ENCODE measurements at regions not wholly inside any gene's neighbourhood (a gene's known extent, or its start where the extent isn't known, plus 50 kb on each side); places are given as distances from the start of the nearest gene placed in this dataset.
"Not testable (repeated sequence)": the region's sequence is repeated elsewhere in the genome, so short reads cannot be mapped to it uniquely, and the experiment has no call there.

- Mint-ChIP-seq H3K9me3 (peaks cover 8 to 10% of the 10 kb centered on the region in 2 donors), H3K4me1 (ENCODE audit: low read depth) (no peaks in the 10 kb centered on the region), H3K36me3 (ENCODE audit: insufficient read depth in 2 of 2) (peaks cover 8 to 17% of the 10 kb centered on the region in 2 donors), H3K4me3 (no peak overlapping the region), H3K27ac (no peak overlapping the region), H3K27me3 (ENCODE audit: low read depth) (no peaks in the 10 kb centered on the region)
- ATAC-seq (replicated peaks in 1 of 2) (no peak), DNase-seq (no peak)
These were observed 756.2 kb downstream of the GATA3 start for GRCh38 chr10:8810677-8811076.

DNA sequence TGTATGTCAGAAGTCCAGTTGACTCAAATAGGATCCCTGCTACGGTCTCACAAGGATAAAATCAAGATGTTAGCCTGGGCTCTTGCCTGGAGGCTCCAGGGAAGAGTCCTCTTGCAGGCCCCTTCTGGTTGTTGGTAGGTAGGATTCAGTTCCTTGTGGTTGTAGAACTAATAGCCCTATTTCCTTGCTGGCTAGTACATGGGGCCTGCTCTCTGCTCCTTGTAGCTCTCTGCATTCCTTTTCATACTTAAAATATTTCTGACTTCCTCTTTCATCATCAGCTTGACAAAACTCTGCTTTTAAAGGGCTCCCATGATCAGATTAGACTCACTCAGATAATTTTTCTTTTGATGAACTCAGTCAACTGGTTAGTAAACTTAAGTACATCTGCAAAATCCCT lies 756.7 kb downstream of the GATA3 start:
- ATAC-seq (replicated peaks in 1 of 2) (no peak), DNase-seq (no peak)
- Mint-ChIP-seq H3K36me3 (ENCODE audit: insufficient read depth in 2 of 2) (peaks cover 8 to 16% of the 10 kb centered on the region in 2 donors), H3K27ac (no peak overlapping the region), H3K9me3 (peaks cover 8 to 9% of the 10 kb centered on the region in 2 donors), H3K27me3 (ENCODE audit: low read depth) (no peaks in the 10 kb centered on the region), H3K4me3 (no peak overlapping the region), H3K4me1 (ENCODE audit: low read depth) (no peaks in the 10 kb centered on the region)

- ATAC-seq (replicated peaks in 1 of 2) (no peak), DNase-seq (no peak)
- Mint-ChIP-seq H3K27me3 (ENCODE audit: low read depth) (no peaks in the 10 kb centered on the region), H3K9me3 (peaks cover 0 to 4% of the 10 kb centered on the region in 2 donors), H3K36me3 (ENCODE audit: insufficient read depth in 2 of 2) (peaks cover 0 to 2% of the 10 kb centered on the region in 2 donors), H3K4me3 (no peak overlapping the region), H3K4me1 (ENCODE audit: low read depth) (no peaks in the 10 kb centered on the region), H3K27ac (no peak overlapping the region)
These were observed 761.5 kb downstream of the GATA3 start for GRCh38 chr10:8815969-8816368.

DNA sequence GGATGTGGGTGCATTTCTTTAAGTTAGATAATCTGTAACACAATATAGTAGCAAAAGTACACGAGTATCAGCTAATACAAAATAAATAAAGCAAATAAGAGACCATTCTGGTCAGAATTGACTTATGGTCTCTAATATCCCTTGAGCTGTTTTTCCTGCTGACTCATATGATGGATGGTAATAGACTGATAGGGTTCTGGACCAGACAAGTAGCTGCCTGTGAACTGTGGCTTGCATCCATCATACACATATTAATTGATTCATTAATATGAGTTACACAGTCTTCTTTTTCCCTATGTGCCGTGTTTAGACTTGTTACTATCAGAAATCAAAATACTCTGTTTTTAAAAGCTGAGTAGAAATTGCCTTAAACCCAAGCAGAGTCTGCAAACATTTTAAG lies 762.8 kb downstream of the GATA3 start:
- no peak overlapping the region for H3K4me3 Mint-ChIP-seq
- ATAC-seq (replicated peaks in 1 of 2) = no peak
- no peak overlapping the region for H3K27ac Mint-ChIP-seq
- peaks cover 0 to 4% of the 10 kb centered on the region in 2 donors for H3K9me3 Mint-ChIP-seq
- H3K36me3 Mint-ChIP-seq (ENCODE audit: insufficient read depth in 2 of 2) = peaks cover 0 to 2% of the 10 kb centered on the region in 2 donors
- no peak for DNase-seq
- no peaks in the 10 kb centered on the region for H3K4me1 Mint-ChIP-seq (ENCODE audit: low read depth)
- no peaks in the 10 kb centered on the region for H3K27me3 Mint-ChIP-seq (ENCODE audit: low read depth)

- H3K4me3 Mint-ChIP-seq = no peak overlapping the region
- no peaks in the 10 kb centered on the region for H3K27me3 Mint-ChIP-seq (ENCODE audit: low read depth)
- peaks cover 13% of the 10 kb centered on the region for H3K4me1 Mint-ChIP-seq (ENCODE audit: low read depth)
- H3K36me3 Mint-ChIP-seq (ENCODE audit: insufficient read depth in 2 of 2) = peaks cover 0 to 2% of the 10 kb centered on the region in 2 donors
- ATAC-seq (replicated peaks in 1 of 2) (no peak), DNase-seq (no peak)
- H3K9me3 Mint-ChIP-seq = peaks cover 0 to 1% of the 10 kb centered on the region in 2 donors
- no peak overlapping the region for H3K27ac Mint-ChIP-seq
These were observed 771.1 kb downstream of the GATA3 start for GRCh38 chr10:8825611-8826010.

DNA sequence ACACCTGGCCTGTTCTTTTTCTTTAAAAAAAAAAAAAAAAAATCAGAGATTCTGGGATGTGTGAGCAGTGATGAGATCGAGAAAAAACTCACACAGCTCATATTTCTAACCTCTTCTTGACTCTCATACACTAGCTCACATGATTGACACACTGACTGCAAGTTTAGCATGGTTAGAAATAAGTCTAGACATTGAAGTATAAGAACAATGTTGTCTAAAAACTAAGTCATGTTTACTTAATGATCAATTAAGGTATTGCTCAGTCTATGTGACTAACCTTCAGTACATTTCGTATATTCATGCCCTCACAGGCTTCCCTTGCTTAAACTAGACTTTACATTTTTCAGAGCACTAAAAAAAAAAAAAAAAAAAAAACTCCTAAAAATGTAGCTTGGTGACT lies 775.1 kb downstream of the GATA3 start:
- Mint-ChIP-seq H3K36me3 (ENCODE audit: insufficient read depth in 2 of 2) (peaks cover 0 to 2% of the 10 kb centered on the region in 2 donors), H3K4me1 (ENCODE audit: low read depth) (peaks cover 27% of the 10 kb centered on the region), H3K27ac (no peak overlapping the region), H3K9me3 (peaks cover 0 to 1% of the 10 kb centered on the region in 2 donors), H3K4me3 (no peak overlapping the region), H3K27me3 (ENCODE audit: low read depth) (no peaks in the 10 kb centered on the region)
- ATAC-seq (replicated peaks in 1 of 2) = no peak
- no peak for DNase-seq

GRCh38 chr10:8830048-8830447 lies 775.6 kb downstream of the GATA3 start:
- Mint-ChIP-seq H3K27ac (no peak overlapping the region), H3K4me1 (ENCODE audit: low read depth) (peaks cover 32% of the 10 kb centered on the region), H3K27me3 (ENCODE audit: low read depth) (no peaks in the 10 kb centered on the region), H3K4me3 (peak overlapping the region in 1 of 2 donors; percentile 14), H3K9me3 (peaks cover 0 to 1% of the 10 kb centered on the region in 2 donors), H3K36me3 (ENCODE audit: insufficient read depth in 2 of 2) (peaks cover 0 to 2% of the 10 kb centered on the region in 2 donors)
- ATAC-seq (replicated peaks in 1 of 2) = no peak
- DNase-seq = no peak

DNA sequence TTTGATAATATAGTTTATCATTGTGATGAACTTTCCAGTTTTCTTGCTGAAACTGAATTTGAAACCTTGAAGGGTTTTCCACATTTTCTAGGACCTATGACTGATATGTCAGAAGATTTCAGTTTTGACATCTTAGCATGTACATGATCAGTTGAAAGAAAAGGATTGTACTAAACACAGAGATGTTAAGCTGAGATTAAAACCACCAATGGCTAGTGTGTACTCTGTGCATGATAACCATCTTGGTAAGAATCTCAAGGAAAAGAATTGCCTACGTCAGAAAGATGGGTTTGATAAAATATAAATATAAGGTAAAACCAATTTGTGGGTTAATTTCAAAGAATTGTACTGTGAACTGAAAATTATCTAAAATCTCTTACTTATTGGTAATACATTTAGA lies 776.4 kb downstream of the GATA3 start:
- Mint-ChIP-seq H3K4me3 (peak overlapping the region in 1 of 2 donors; percentile 15), H3K4me1 (ENCODE audit: low read depth) (peaks cover 40% of the 10 kb centered on the region), H3K27ac (no peak overlapping the region), H3K36me3 (ENCODE audit: insufficient read depth in 2 of 2) (peaks cover 0 to 2% of the 10 kb centered on the region in 2 donors), H3K27me3 (ENCODE audit: low read depth) (no peaks in the 10 kb centered on the region), H3K9me3 (peaks cover 0 to 1% of the 10 kb centered on the region in 2 donors)
- ATAC-seq (replicated peaks in 1 of 2) (no peak), DNase-seq (no peak)

GRCh38 chr10:8835453-8836167 lies 781.1 kb downstream of the GATA3 start:
- DNase-seq (no peak), ATAC-seq (replicated peaks in 1 of 2) (peak; percentile 35 to 69)
- Mint-ChIP-seq H3K4me3 (no peak overlapping the region), H3K4me1 (ENCODE audit: low read depth) (peaks cover 37% of the 10 kb centered on the region), H3K36me3 (ENCODE audit: insufficient read depth in 2 of 2) (peaks cover 3 to 4% of the 10 kb centered on the region in 2 donors), H3K27me3 (ENCODE audit: low read depth) (peaks cover 4% of the 10 kb centered on the region), H3K9me3 (peaks cover 5 to 8% of the 10 kb centered on the region in 2 donors), H3K27ac (no peak overlapping the region)

DNA sequence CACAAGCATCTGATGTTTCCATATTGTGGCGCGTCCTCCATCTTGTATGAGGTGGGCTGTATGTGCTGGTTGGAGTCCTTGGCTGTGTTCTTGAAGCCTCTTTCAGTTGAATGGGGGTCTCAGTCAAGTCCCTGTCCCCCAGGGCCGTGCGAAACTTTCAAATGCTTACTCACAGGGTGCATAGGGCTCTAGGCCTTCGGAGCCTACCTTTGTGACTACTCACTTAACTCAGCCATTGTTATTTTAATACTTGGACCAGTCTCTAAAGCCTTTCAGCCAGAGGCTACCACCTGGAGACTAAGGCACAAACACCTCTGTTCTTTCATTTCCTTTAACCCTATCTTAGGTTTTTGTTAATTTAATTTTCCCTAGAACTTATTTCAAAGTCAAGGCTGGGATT lies 785.9 kb downstream of the GATA3 start:
- peaks cover 7 to 9% of the 10 kb centered on the region in 2 donors for H3K9me3 Mint-ChIP-seq
- no peak for ATAC-seq (replicated peaks in 1 of 2)
- no peak overlapping the region for H3K27ac Mint-ChIP-seq
- no peak overlapping the region for H3K4me3 Mint-ChIP-seq
- peaks cover 11% of the 10 kb centered on the region for H3K4me1 Mint-ChIP-seq (ENCODE audit: low read depth)
- H3K36me3 Mint-ChIP-seq (ENCODE audit: insufficient read depth in 2 of 2) = peaks cover 6 to 9% of the 10 kb centered on the region in 2 donors
- peaks cover 4% of the 10 kb centered on the region for H3K27me3 Mint-ChIP-seq (ENCODE audit: low read depth)
- DNase-seq = no peak

GRCh38 chr10:8844141-8844540 lies 789.7 kb downstream of the GATA3 start:
- Mint-ChIP-seq H3K27me3 (ENCODE audit: low read depth) (peaks cover 10% of the 10 kb centered on the region), H3K27ac (peak overlapping the region; percentile 46), H3K4me1 (ENCODE audit: low read depth) (no peaks in the 10 kb centered on the region), H3K4me3 (no peak overlapping the region), H3K9me3 (peaks cover 2 to 3% of the 10 kb centered on the region in 2 donors), H3K36me3 (ENCODE audit: insufficient read depth in 2 of 2) (peaks cover 3 to 7% of the 10 kb centered on the region in 2 donors)
- DNase-seq = no peak
- no peak for ATAC-seq (replicated peaks in 1 of 2)

DNA sequence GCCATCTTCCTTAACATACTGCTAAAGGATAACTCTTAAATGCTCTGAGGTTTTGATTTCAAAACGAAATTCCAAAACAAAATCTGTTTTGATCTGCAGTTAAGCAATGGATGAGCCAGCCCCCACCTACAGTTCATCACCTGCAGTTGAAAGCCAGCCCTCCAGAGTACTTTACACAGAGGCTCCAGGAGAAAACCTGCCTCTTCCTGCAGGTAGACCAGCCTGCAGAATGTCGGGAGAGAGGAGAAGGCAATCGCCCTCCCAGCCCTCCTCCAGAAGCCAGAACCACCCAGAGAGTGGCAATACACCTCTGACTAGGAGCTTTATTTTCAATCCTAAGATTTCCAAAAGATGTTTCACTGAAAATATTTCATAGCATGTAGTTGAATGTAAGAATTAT lies 798.1 kb downstream of the GATA3 start:
- ATAC-seq (replicated peaks in 1 of 2) = no peak
- Mint-ChIP-seq H3K4me1 (ENCODE audit: low read depth) (no peaks in the 10 kb centered on the region), H3K27me3 (ENCODE audit: low read depth) (peaks cover 24% of the 10 kb centered on the region), H3K9me3 (no peaks in the 10 kb centered on the region), H3K4me3 (no peak overlapping the region), H3K36me3 (ENCODE audit: insufficient read depth in 2 of 2) (no peaks in the 10 kb centered on the region), H3K27ac (no peak overlapping the region)
- DNase-seq = no peak

DNA sequence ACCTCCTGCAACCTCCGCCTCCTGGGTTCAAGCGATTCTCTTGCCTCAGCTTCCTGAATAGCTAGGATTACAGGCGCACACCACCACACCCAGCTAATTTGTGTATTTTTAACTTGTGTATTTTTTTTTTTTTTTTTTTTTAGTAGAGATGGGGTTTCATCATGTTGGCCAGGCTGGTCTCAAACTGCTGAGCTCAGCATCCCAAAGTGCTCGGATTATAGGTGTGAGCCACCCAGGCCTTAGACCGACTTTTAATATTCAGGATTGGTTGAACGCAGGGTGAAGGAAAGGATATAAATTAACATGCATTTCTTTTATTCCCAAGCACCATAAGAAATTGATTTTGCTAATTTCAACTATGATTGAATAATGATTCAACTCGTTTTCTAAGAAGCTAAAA lies 798.6 kb downstream of the GATA3 start:
- DNase-seq (no peak), ATAC-seq (replicated peaks in 1 of 2) (no peak)
- Mint-ChIP-seq H3K27me3 (ENCODE audit: low read depth) (peaks cover 24% of the 10 kb centered on the region), H3K4me3 (no peak overlapping the region), H3K36me3 (ENCODE audit: insufficient read depth in 2 of 2) (no peaks in the 10 kb centered on the region), H3K4me1 (ENCODE audit: low read depth) (no peaks in the 10 kb centered on the region), H3K27ac (no peak overlapping the region), H3K9me3 (no peaks in the 10 kb centered on the region)

DNA sequence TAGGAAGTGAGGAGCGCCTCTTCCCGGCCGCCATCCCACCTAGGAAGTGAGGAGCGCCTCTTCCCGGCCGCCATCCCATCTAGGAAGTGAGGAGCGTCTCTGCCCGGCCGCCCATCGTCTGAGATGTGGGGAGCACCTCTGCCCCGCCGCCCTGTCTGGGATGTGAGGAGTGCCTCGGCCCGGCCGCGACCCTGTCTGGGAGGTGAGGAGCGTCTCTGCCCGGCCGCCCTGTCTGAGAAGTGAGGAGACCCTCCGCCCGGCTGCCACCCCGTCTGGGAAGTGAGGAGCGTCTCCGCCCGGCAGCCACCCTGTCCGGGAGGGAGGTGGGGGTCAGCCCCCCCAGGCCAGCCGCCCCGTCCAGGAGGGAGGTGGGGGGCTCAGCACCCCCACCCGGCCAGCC lies 814.4 kb downstream of the GATA3 start:
- ATAC-seq (replicated peaks in 1 of 2) = not testable (repeated sequence)

More for the DNA sequence above, 814.4 kb downstream of the GATA3 start:
- H3K27ac Mint-ChIP-seq; H3K9me3 Mint-ChIP-seq; H3K4me1 Mint-ChIP-seq (ENCODE audit: low read depth); H3K36me3 Mint-ChIP-seq (ENCODE audit: insufficient read depth in 2 of 2); H3K27me3 Mint-ChIP-seq (ENCODE audit: low read depth); DNase-seq; H3K4me3 Mint-ChIP-seq: not testable (repeated sequence)

All from activated T-cell treated with anti-CD3 and anti-CD28 coated beads, Interleukin-2, amount 50 U/mL, for 72 hours (primary cell).